ENCODE measurements at regions not wholly inside any gene's neighbourhood (a gene's known extent, or its start where the extent isn't known, plus 50 kb on each side); places are given as distances from the start of the nearest gene placed in this dataset.

GRCh38 chr2:19576411-19576810 lies 218.0 kb upstream of the OSR1 start:
- Mint-ChIP-seq H3K4me3 (no peak overlapping the region), H3K36me3 (ENCODE audit: low read depth) (no peaks in the 10 kb centered on the region), H3K4me1 (ENCODE audit: low read depth) (peaks cover 61% of the 10 kb centered on the region), H3K9me3 (no peaks in the 10 kb centered on the region), H3K27me3 (ENCODE audit: insufficient read depth) (peaks cover 11% of the 10 kb centered on the region), H3K27ac (no peak overlapping the region)
- DNase-seq, result no peak
- no peak for TF ChIP-seq CTCF (IDR thresholded peaks at IDR 0.05)

GRCh38 chr2:19575641-19576040 lies 217.2 kb upstream of the OSR1 start:
- Mint-ChIP-seq H3K36me3 (ENCODE audit: low read depth) (no peaks in the 10 kb centered on the region), H3K27me3 (ENCODE audit: insufficient read depth) (peaks cover 12% of the 10 kb centered on the region), H3K4me1 (ENCODE audit: low read depth) (peaks cover 56% of the 10 kb centered on the region), H3K9me3 (no peaks in the 10 kb centered on the region), H3K4me3 (no peak overlapping the region), H3K27ac (no peak overlapping the region)
- DNase-seq, result peak; percentile 16
- TF ChIP-seq CTCF (IDR thresholded peaks at IDR 0.05), result no peak

DNA sequence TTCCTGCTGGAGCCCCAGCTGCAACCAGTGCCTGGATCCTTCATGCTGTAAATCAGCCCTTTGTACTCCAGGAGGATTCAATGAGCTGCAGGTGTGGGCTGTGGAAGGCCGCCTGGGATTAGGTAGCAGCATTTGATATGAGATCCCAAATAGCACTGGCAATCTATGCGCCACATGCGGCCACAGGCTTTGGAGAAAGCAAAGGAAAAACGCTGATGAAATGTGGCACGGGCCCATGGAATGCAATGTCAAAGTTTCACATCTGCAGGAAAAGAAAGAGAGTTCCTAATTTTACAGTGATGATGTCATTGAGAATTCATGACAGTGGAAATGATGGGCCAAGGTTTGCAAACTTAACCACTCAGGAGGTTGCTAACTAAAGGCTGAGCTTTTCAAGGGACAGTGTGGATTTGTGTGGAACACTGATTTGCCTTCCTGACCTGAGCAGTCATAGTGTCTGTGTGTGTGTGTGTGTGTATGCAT lies 216.4 kb upstream of the OSR1 start:
- Mint-ChIP-seq H3K27me3 (ENCODE audit: insufficient read depth) (peaks cover 12% of the 10 kb centered on the region), H3K27ac (no peak overlapping the region), H3K4me1 (ENCODE audit: low read depth) (peaks cover 48% of the 10 kb centered on the region), H3K4me3 (no peak overlapping the region; the same call in 1 of the 2 replicates), H3K9me3 (no peaks in the 10 kb centered on the region), H3K36me3 (ENCODE audit: low read depth) (no peaks in the 10 kb centered on the region)
- no peak for TF ChIP-seq CTCF (IDR thresholded peaks at IDR 0.05)
- DNase-seq, result peak; percentile 54

DNA sequence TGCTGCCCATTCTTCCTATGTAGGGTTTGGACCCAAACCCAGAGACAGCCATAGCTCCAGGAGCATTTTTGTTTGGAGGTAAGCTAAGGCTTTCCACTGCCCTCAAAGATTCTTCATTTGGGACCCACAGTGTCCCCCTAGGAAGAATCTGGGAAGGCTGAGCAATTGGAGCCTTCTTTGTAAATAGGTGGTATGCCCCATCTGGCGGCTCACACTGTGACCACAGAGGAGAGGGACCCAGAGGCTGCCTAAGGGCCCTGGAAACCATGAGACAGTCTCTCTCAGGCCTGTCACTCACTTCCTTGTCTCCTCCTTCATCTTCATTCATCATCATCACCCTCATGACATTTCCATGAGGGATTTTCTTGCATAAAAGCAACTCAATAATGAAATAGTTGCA lies 215.4 kb upstream of the OSR1 start:
- DNase-seq, result no peak
- Mint-ChIP-seq H3K4me1 (ENCODE audit: low read depth) (peaks cover 46% of the 10 kb centered on the region), H3K27ac (no peak overlapping the region), H3K27me3 (ENCODE audit: insufficient read depth) (peaks cover 12% of the 10 kb centered on the region), H3K9me3 (no peaks in the 10 kb centered on the region), H3K4me3 (no peak overlapping the region), H3K36me3 (ENCODE audit: low read depth) (no peaks in the 10 kb centered on the region)
- no peak for TF ChIP-seq CTCF (IDR thresholded peaks at IDR 0.05)

- Mint-ChIP-seq H3K4me3 (no peak overlapping the region), H3K27ac (no peak overlapping the region), H3K4me1 (ENCODE audit: low read depth) (peaks cover 34% of the 10 kb centered on the region), H3K27me3 (ENCODE audit: insufficient read depth) (peaks cover 14% of the 10 kb centered on the region), H3K9me3 (no peaks in the 10 kb centered on the region), H3K36me3 (ENCODE audit: low read depth) (no peaks in the 10 kb centered on the region)
- no peak for TF ChIP-seq CTCF (IDR thresholded peaks at IDR 0.05)
- no peak for DNase-seq
Observed at GRCh38 chr2:19571773-19572172, 213.3 kb upstream of the OSR1 start.

DNA sequence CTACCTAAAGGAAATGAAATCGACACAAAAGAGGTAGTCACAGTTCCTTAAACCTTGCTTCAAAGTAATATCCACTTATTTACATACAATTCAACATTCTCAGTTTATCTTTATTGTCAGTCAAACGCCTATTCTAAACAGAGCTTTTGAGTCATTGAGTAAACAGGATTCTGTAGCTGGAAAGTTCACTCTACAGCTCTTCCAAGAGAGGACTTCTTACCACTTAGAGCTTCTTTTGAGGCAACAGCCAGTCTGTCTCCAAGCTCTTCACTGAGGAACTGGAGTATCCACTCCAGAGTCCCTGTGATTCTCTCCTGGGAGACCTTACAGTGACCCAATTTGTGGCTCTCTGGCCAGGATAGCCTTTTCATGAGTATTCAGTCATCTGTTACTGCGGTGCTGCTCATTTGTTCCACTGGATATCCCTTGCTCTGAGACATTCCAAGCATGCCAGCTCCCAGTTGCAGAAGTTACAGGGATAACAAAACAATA lies 210.9 kb upstream of the OSR1 start:
- peaks cover 12% of the 10 kb centered on the region for H3K4me1 Mint-ChIP-seq (ENCODE audit: low read depth)
- no peak overlapping the region for H3K27ac Mint-ChIP-seq
- no peak for TF ChIP-seq CTCF (IDR thresholded peaks at IDR 0.05)
- H3K27me3 Mint-ChIP-seq (ENCODE audit: insufficient read depth), result peaks cover 29% of the 10 kb centered on the region
- DNase-seq, result no peak
- no peaks in the 10 kb centered on the region for H3K36me3 Mint-ChIP-seq (ENCODE audit: low read depth)
- no peak overlapping the region for H3K4me3 Mint-ChIP-seq
- no peaks in the 10 kb centered on the region for H3K9me3 Mint-ChIP-seq
